Ascending aorta (tissue), 2 donors: ENCODE measurements at regions not wholly inside any gene's neighbourhood (a gene's known extent, or its start where the extent isn't known, plus 50 kb on each side); places are given as distances from the start of the nearest gene placed in this dataset.
"Not testable (repeated sequence)": the region's sequence is repeated elsewhere in the genome, so short reads cannot be mapped to it uniquely, and the experiment has no call there.

Source experiments
- DNase-seq, 2 donors: peaks; one replicate each; pipeline ENCODE4 v3.0.0-alpha.2; 2019; ENCODE audit warnings: low spot score in 2 of 2
- H3K27ac ChIP-seq, 2 donors: fragments of 200-600 bp; sonication (generic); one replicate each; pipeline ENCODE4 v1.5.1; 2016 to 2017; ENCODE audit warnings: mild to moderate bottlenecking in 1 of 2
- H3K27me3 ChIP-seq: fragments of 200-600 bp; sonication (generic); one replicate; pipeline ENCODE4 v1.5.1; 2017
- H3K36me3 ChIP-seq, 2 donors: fragments of 200-600 bp; sonication (generic); one replicate each; pipeline ENCODE4 v1.5.1; 2016
- H3K4me1 ChIP-seq, 2 donors: fragments of 200-600 bp; sonication (generic); one replicate each; pipeline ENCODE4 v1.5.1; 2016 to 2017; ENCODE audit warnings: mild to moderate bottlenecking in 1 of 2
- H3K4me3 ChIP-seq, 2 donors: fragments of 200-600 bp; sonication (generic); one replicate each; pipeline ENCODE4 v1.5.1; 2016 to 2017; ENCODE audit warnings: mild to moderate bottlenecking in 1 of 2
- H3K9me3 ChIP-seq, 2 donors: fragments of 200-600 bp; sonication (generic); one replicate each; pipeline ENCODE4 v1.5.1; 2016
- CTCF ChIP-seq, 3 experiments: fragments of 200-600 bp in 2 of 3; fragments of 450-650 bp in 1 of 3; sonication (generic) in 2 of 3; IDR thresholded peaks; one replicate each; pipeline ENCODE4 v1.5.1; 2016 to 2019; ENCODE audit warnings: antibody characterized with exemption in 3 of 3, mild to moderate bottlenecking in 1 of 3, moderate library complexity in 1 of 3
- intact Hi-C: fragments of 100-400 bp; cut with DNase I; formaldehyde crosslinking; loops from one replicate; pipeline ENCODE4 v1.15.1; 2023

- no peak for DNase-seq
- Histone ChIP-seq H3K9me3 (no peaks in the 10 kb centered on the region), H3K27ac (no peak overlapping the region), H3K4me1 (no peaks in the 10 kb centered on the region), H3K27me3 (no peaks in the 10 kb centered on the region), H3K36me3 (no peaks in the 10 kb centered on the region), H3K4me3 (no peak overlapping the region)
- no peak for TF ChIP-seq CTCF (IDR thresholded peaks at IDR 0.05)
- intact Hi-C loops: no loop called here
These were observed 206.5 kb upstream of the ANXA10 start for GRCh38 chr4:167885872-167886271.

GRCh38 chr4:167887726-167888125 is 204.6 kb upstream of the ANXA10 start:
- no peaks in the 10 kb centered on the region for H3K4me1 ChIP-seq
- no peak for DNase-seq
- H3K36me3 ChIP-seq: no peaks in the 10 kb centered on the region
- no peaks in the 10 kb centered on the region for H3K9me3 ChIP-seq
- no peak overlapping the region for H3K27ac ChIP-seq
- intact Hi-C loops: no loop called here
- H3K27me3 ChIP-seq: no peaks in the 10 kb centered on the region
- H3K4me3 ChIP-seq: no peak overlapping the region
- no peak for TF ChIP-seq CTCF (IDR thresholded peaks at IDR 0.05)

GRCh38 chr4:167890226-167890625 is 202.1 kb upstream of the ANXA10 start:
- DNase-seq: no peak
- H3K4me3 ChIP-seq: no peak overlapping the region
- no peaks in the 10 kb centered on the region for H3K4me1 ChIP-seq
- H3K36me3 ChIP-seq: no peaks in the 10 kb centered on the region
- no peak for TF ChIP-seq CTCF (IDR thresholded peaks at IDR 0.05)
- intact Hi-C loops: no loop called here
- no peaks in the 10 kb centered on the region for H3K9me3 ChIP-seq
- H3K27ac ChIP-seq: no peak overlapping the region
- no peaks in the 10 kb centered on the region for H3K27me3 ChIP-seq

- DNase-seq: no peak
- Histone ChIP-seq H3K4me3 (no peak overlapping the region), H3K9me3 (no peaks in the 10 kb centered on the region), H3K27ac (no peak overlapping the region), H3K36me3 (no peaks in the 10 kb centered on the region), H3K4me1 (no peaks in the 10 kb centered on the region), H3K27me3 (no peaks in the 10 kb centered on the region)
- TF ChIP-seq CTCF (IDR thresholded peaks at IDR 0.05): no peak
- intact Hi-C loops: no loop called here
These were observed 198.8 kb upstream of the ANXA10 start for GRCh38 chr4:167893531-167893930.

- H3K36me3 ChIP-seq, H3K9me3 ChIP-seq, H3K4me1 ChIP-seq, intact Hi-C loops, H3K27me3 ChIP-seq, DNase-seq, H3K4me3 ChIP-seq, H3K27ac ChIP-seq: not testable (repeated sequence)
These were observed 196.1 kb upstream of the ANXA10 start for GRCh38 chr4:167896260-167896659.

GRCh38 chr4:167897116-167897515 is 195.2 kb upstream of the ANXA10 start:
- H3K27me3 ChIP-seq: no peaks in the 10 kb centered on the region
- no peak for DNase-seq
- H3K4me3 ChIP-seq: no peak overlapping the region
- no peak overlapping the region for H3K27ac ChIP-seq
- H3K36me3 ChIP-seq: no peaks in the 10 kb centered on the region
- intact Hi-C loops: no loop called here
- H3K4me1 ChIP-seq: no peaks in the 10 kb centered on the region
- TF ChIP-seq CTCF (IDR thresholded peaks at IDR 0.05): no peak
- no peaks in the 10 kb centered on the region for H3K9me3 ChIP-seq
